ACC112 (cell line): ENCODE measurements at regions not wholly inside any gene's neighbourhood (a gene's known extent, or its start where the extent isn't known, plus 50 kb on each side); places are given as distances from the start of the nearest gene placed in this dataset.
A peak's percentile ranks its signal among the peaks of the same experiment; 100 is the strongest.

Experiments
- H2AFZ ChIP-seq: fragments of 200-600 bp; sonication (generic); one replicate; pipeline ENCODE4 v1.6.0; 2017; ENCODE audit warnings: antibody characterized with exemption, low read length; ENCODE audit not compliant: unreplicated experiment
- H3K27ac ChIP-seq: fragments of 200-600 bp; sonication (generic); 2 replicates; pipeline ENCODE4 v1.5.1; 2014; ENCODE audit warnings: low read depth, mild to moderate bottlenecking, antibody characterized with exemption, low read length, moderate library complexity
- H3K27me3 ChIP-seq: fragments of 200-600 bp; sonication (generic); 2 replicates; pipeline ENCODE4 v1.6.1; 2014; ENCODE audit warnings: mild to moderate bottlenecking, antibody characterized with exemption, low read length, moderate library complexity, mixed read lengths; ENCODE audit not compliant: insufficient read depth
- H3K36me3 ChIP-seq: fragments of 200-600 bp; sonication (generic); 2 replicates; pipeline ENCODE4 v1.6.1; 2016; ENCODE audit warnings: mild to moderate bottlenecking, antibody characterized with exemption, low read length, moderate library complexity, mixed read lengths; ENCODE audit not compliant: insufficient read depth
- H3K4me1 ChIP-seq: fragments of 200-600 bp; sonication (generic); one replicate; pipeline ENCODE4 v1.6.1; 2016; ENCODE audit warnings: low read length, mixed read lengths; ENCODE audit not compliant: insufficient read depth, unreplicated experiment, control insufficient read depth
- H3K4me3 ChIP-seq: fragments of 200-600 bp; sonication (generic); 2 replicates; pipeline ENCODE4 v1.5.1; 2014; ENCODE audit warnings: mild to moderate bottlenecking, low read depth, low read length
- H3K79me2 ChIP-seq: fragments of 200-600 bp; sonication (generic); one replicate; pipeline ENCODE4 v1.6.0; 2016; ENCODE audit warnings: low read length; ENCODE audit not compliant: control insufficient read depth, unreplicated experiment, insufficient read depth

DNA sequence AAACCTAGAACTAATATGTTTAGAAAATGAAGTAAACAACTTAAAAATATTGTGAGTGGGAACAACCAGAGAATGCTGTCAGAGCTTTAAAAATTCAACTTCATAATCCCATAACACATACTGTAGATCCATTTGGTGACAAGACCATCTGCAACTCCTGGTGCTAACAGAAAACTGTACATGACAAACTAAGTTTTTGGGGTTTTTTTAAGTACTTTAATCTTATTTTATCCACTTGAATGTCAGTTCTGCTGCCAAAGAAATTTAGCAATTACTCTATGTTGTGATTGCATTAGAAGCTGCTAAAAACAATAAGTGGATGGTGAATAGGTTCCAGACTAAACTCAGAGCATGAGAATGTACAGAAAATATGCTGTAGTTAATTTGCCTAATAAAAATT lies 345.4 kb downstream of the COL12A1 start:
- H3K79me2 ChIP-seq = no peaks in the 10 kb centered on the region

DNA sequence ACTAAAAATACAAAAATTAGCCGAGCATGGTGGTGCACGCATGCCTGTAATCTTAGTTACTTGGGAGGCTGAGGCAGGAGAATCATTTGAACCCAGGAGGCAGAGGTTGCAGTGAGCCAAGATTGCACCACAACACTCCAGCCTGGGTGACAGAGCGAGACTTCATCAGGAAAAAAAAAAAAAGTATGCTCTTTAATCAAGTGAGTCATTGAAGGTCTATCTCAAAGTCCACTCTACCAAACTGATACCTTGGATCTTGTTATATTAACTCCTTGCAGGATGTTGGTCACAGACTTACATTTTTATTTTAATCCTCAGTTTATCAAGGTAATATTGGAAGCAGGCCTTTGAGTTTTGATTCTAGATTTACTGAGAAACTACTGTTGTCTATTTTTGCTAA lies 348.7 kb downstream of the COL12A1 start:
- no peak overlapping the region for H2AFZ ChIP-seq
- no peak overlapping the region for H3K27ac ChIP-seq
- no peaks in the 10 kb centered on the region for H3K79me2 ChIP-seq
- no peaks in the 10 kb centered on the region for H3K36me3 ChIP-seq
- no peak overlapping the region for H3K4me3 ChIP-seq
- H3K27me3 ChIP-seq = no peaks in the 10 kb centered on the region
- no peaks in the 10 kb centered on the region for H3K4me1 ChIP-seq

More for the DNA sequence above, 345.4 kb downstream of the COL12A1 start:
- H3K4me3 ChIP-seq = no peak overlapping the region
- H3K36me3 ChIP-seq = no peaks in the 10 kb centered on the region
- H2AFZ ChIP-seq = no peak overlapping the region
- H3K27me3 ChIP-seq = no peaks in the 10 kb centered on the region
- no peaks in the 10 kb centered on the region for H3K4me1 ChIP-seq
- no peak overlapping the region for H3K27ac ChIP-seq

DNA sequence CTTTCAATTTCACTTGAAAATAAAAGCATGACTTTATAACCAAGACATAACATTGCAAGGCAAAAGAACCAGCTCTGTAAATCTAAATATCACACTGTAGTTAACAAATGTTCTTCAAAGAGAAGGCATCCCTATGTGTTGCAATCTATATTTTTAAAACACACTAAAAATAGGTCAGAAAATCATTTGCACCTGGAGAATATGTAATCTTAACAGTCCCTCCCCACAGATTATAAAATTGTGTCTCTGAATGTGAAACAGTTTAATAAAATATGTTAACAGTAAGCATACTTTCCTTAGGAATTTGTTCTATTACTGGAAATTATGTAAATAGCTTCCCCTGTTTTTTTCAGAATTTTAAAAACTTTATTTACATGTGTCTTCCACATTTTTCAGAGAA lies 351.9 kb downstream of the COL12A1 start:
- no peaks in the 10 kb centered on the region for H3K36me3 ChIP-seq
- no peaks in the 10 kb centered on the region for H3K79me2 ChIP-seq
- no peaks in the 10 kb centered on the region for H3K27me3 ChIP-seq
- no peak overlapping the region for H3K4me3 ChIP-seq
- no peak overlapping the region for H3K27ac ChIP-seq
- H3K4me1 ChIP-seq = no peaks in the 10 kb centered on the region
- no peak overlapping the region for H2AFZ ChIP-seq

DNA sequence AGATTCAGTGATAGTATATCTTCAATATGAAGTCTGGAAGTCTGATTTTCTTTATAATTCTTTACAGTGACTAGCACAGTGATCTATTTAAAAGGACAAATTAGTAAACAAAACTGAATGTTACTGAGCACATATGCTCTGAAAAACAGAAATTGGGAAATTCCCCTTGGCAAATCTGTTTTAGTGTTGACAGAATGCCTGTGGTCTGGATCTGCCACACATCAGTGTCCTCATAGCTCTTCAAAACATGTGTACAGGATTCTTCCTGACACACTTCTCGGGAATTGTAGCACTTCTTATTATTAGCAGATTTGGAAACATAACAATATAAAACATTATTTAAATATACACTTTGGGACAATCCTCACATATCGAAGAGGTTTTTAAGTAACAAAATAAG lies 354.3 kb downstream of the COL12A1 start:
- Histone ChIP-seq H3K36me3 (no peaks in the 10 kb centered on the region), H3K4me1 (no peaks in the 10 kb centered on the region), H3K27me3 (no peaks in the 10 kb centered on the region), H3K4me3 (no peak overlapping the region), H3K79me2 (no peaks in the 10 kb centered on the region), H3K27ac (no peak overlapping the region), H2AFZ (no peak overlapping the region)

GRCh38 chr6:74840953-74841352 lies 364.9 kb downstream of the COL12A1 start:
- H3K36me3 ChIP-seq = no peaks in the 10 kb centered on the region
- H3K4me3 ChIP-seq = no peak overlapping the region
- H3K27me3 ChIP-seq = no peaks in the 10 kb centered on the region
- no peak overlapping the region for H2AFZ ChIP-seq
- no peak overlapping the region for H3K27ac ChIP-seq
- H3K79me2 ChIP-seq = no peaks in the 10 kb centered on the region
- no peaks in the 10 kb centered on the region for H3K4me1 ChIP-seq

DNA sequence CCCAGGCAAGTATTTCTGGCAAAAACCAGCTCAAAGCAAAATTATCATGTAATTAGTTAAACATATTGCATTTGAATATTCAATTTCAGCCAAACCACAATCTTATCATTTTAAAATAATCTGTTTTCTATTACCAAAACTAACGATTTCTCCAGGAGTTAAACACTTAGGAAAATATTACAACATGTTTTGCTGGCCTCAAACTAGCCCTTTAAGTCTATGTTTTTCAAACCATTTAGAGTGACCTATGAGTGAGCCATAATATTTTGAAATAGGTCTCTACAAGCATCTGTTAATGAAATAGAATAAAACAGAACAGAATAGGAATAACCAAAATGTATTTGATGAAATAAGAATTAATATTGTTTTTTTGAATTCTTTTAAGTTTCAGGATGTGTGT lies 370.9 kb downstream of the COL12A1 start:
- Histone ChIP-seq H3K4me1 (no peaks in the 10 kb centered on the region), H2AFZ (no peak overlapping the region), H3K4me3 (no peak overlapping the region), H3K36me3 (no peaks in the 10 kb centered on the region), H3K79me2 (no peaks in the 10 kb centered on the region), H3K27me3 (no peaks in the 10 kb centered on the region), H3K27ac (no peak overlapping the region)

- H3K4me1 ChIP-seq = no peaks in the 10 kb centered on the region
- H3K27ac ChIP-seq = no peak overlapping the region
These were observed 379.6 kb downstream of the COL12A1 start for GRCh38 chr6:74826263-74826662.

DNA sequence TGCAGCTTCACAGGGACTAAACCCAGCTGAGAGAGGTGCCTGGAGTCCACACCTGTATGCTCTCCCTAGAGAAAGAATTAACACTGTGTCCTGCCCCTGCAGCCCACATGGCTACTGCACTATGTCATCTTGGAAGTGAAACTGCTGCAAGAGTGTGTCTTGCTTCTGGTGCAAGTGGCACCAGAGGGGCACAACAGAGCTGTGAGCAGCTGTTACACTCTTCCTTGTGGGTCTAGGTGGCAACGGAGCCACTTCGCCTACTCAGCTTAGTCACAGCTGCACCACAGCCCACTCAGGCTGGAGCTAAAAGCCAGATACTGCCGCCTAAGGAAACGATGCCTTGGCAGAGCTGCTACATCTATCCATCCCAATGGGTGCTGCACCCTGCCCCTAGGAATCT lies 391.4 kb downstream of the COL12A1 start:
- Histone ChIP-seq H3K4me1 (no peaks in the 10 kb centered on the region), H3K27ac (no peak overlapping the region), H3K79me2 (no peaks in the 10 kb centered on the region)

More at GRCh38 chr6:74826263-74826662, 379.6 kb downstream of the COL12A1 start:
- no peaks in the 10 kb centered on the region for H3K27me3 ChIP-seq
- peak overlapping the region; percentile 36 for H2AFZ ChIP-seq
- no peaks in the 10 kb centered on the region for H3K36me3 ChIP-seq
- H3K79me2 ChIP-seq = no peaks in the 10 kb centered on the region
- no peak overlapping the region for H3K4me3 ChIP-seq

DNA sequence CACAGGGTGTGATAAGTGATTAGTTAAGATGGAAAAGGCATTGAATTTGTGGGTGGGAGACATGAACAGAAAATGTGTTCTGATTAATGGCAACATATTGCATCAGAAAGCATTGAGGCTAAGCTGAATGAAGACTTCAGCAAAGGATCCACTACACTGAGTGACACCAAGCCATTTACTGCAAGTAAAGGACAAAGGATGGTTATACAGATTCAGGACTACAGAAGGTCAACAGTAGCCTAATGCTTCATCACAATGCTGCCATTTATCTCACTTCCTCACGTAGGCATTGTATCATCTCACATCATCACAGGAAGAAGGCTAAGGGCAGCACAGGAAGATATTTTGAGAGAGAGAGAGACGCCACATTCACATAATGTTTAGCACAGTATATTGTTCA lies 398.2 kb downstream of the COL12A1 start:
- Histone ChIP-seq H2AFZ (no peak overlapping the region), H3K4me1 (no peaks in the 10 kb centered on the region), H3K79me2 (no peaks in the 10 kb centered on the region), H3K4me3 (no peak overlapping the region), H3K36me3 (no peaks in the 10 kb centered on the region), H3K27ac (no peak overlapping the region), H3K27me3 (no peaks in the 10 kb centered on the region)

More for the DNA sequence above, 391.4 kb downstream of the COL12A1 start:
- H3K27me3 ChIP-seq = peaks cover 11% of the 10 kb centered on the region; the same call in 1 of the 2 replicates
- no peak overlapping the region for H2AFZ ChIP-seq
- no peaks in the 10 kb centered on the region for H3K36me3 ChIP-seq
- H3K4me3 ChIP-seq = no peak overlapping the region

DNA sequence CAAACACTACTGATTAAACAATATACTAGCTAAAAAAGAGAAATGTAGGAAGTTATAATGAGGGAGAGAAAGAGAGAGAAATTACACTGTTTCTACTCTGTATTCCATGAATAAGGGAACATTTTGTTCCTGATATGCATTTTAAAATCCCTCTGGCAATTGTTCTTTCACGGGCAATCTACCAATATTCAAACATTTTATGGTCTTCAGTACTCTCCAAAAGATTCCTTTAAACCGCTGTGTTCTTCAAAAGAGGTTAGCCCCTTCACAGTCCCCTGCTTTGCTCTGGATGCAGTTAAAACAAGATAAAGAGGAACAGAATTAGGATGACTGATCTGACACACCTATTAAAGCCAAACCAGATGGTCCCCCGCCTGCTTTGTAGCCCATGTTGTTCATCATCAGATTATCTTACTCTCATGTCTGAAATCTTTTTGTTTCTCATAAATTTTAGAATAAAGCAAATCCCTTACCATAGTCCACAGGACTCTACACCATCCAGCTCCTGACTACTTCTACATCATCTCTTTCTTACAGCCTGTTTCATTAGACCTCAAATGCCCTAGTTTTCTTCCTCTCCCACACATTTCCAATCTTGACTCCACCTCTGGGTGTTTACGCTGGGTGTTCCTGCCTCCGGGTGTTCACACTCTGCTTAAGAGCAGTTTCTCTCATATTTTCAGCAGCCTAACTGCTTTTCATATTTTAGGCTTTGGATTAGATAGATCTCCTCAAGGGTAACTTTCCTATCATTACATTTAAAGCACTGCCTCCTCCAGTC lies 399.7 kb downstream of the COL12A1 start:
- Histone ChIP-seq H3K79me2 (no peaks in the 10 kb centered on the region), H2AFZ (no peak overlapping the region), H3K36me3 (no peaks in the 10 kb centered on the region), H3K27me3 (no peaks in the 10 kb centered on the region), H3K4me3 (no peak overlapping the region), H3K27ac (no peak overlapping the region), H3K4me1 (no peaks in the 10 kb centered on the region)

- Histone ChIP-seq H3K36me3 (no peaks in the 10 kb centered on the region), H3K4me1 (no peaks in the 10 kb centered on the region), H3K27me3 (no peaks in the 10 kb centered on the region), H2AFZ (no peak overlapping the region), H3K4me3 (no peak overlapping the region), H3K79me2 (no peaks in the 10 kb centered on the region), H3K27ac (no peak overlapping the region)
These were observed 407.6 kb downstream of the COL12A1 start for GRCh38 chr6:74798302-74798701.
